ENCODE measurements at regions not wholly inside any gene's neighbourhood (a gene's known extent, or its start where the extent isn't known, plus 50 kb on each side); places are given as distances from the start of the nearest gene placed in this dataset.

GRCh38 chr9:74348777-74349176, 148.4 kb upstream of the RORB start:
- TF ChIP-seq POLR2A (IDR thresholded peaks at IDR 0.05; ENCODE audit: low read depth, low read length) = no peak
- TF ChIP-seq CTCF (conservative IDR thresholded peaks at IDR 0.05; ENCODE audit: low read depth, low read length) = no peak
- no peak for TF ChIP-seq FOS (IDR thresholded peaks at IDR 0.05; ENCODE audit: low read depth, low read length)
- no peak for TF ChIP-seq USF2 (IDR thresholded peaks at IDR 0.05; ENCODE audit: low read depth, low read length)
- TF ChIP-seq RFX5 (IDR thresholded peaks at IDR 0.05; ENCODE audit: low read depth, low read length) = no peak
- no peak for TF ChIP-seq MXI1 (IDR thresholded peaks at IDR 0.05; ENCODE audit: borderline replicate concordance, low read depth, low read length)
- TF ChIP-seq RAD21 (IDR thresholded peaks at IDR 0.05; ENCODE audit: low read length) = no peak
- TF ChIP-seq SMC3 (IDR thresholded peaks at IDR 0.05; ENCODE audit: low read depth, low read length) = no peak
- TF ChIP-seq MAFK (IDR thresholded peaks at IDR 0.05; ENCODE audit: low read depth, low read length) = no peak
- TF ChIP-seq CEBPB (IDR thresholded peaks at IDR 0.05; ENCODE audit: low read depth, low read length) = no peak
- TF ChIP-seq MAZ (IDR thresholded peaks at IDR 0.05; ENCODE audit: borderline replicate concordance, low read depth, low read length) = no peak

Measured in IMR-90 (cell line).